ENCODE measurements at regions not wholly inside any gene's neighbourhood (a gene's known extent, or its start where the extent isn't known, plus 50 kb on each side); places are given as distances from the start of the nearest gene placed in this dataset.

GRCh38 chr12:90899456-90900182, 55.4 kb downstream of the CCER1 start:
- no peak for DNase-seq

DNA sequence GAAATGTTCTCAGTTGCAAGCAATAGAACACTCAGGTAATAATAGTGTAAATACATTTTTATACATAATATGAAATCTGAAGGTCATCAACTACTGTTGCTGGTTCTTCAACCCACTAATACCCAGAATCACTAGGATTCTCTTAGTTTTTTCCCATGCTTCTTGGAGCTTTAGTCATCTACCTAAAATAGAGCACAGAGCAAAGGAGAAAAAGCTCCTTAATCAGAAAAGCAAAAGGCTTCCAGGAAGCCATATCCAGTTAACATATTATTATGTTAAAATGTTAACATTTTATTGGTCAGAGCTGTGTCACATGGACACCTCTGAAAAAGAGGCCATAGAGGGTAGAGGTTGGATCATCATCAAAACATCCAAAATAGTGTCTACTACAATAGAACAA, 57.0 kb downstream of the CCER1 start:
- DNase-seq = no peak

GRCh38 chr12:90897316-90897715, 57.7 kb downstream of the CCER1 start:
- no peak for DNase-seq

GRCh38 chr12:90896821-90897220, 58.2 kb downstream of the CCER1 start:
- no peak for DNase-seq

GRCh38 chr12:90896164-90896563, 58.8 kb downstream of the CCER1 start:
- no peak for DNase-seq

- no peak for DNase-seq
Observed at GRCh38 chr12:90888316-90888715, 66.7 kb downstream of the CCER1 start.

- DNase-seq = no peak
Observed at GRCh38 chr12:90883456-90883855, 71.5 kb downstream of the CCER1 start.

- no peak for DNase-seq
Observed at GRCh38 chr12:90871726-90872096, 83.3 kb downstream of the CCER1 start.

DNA sequence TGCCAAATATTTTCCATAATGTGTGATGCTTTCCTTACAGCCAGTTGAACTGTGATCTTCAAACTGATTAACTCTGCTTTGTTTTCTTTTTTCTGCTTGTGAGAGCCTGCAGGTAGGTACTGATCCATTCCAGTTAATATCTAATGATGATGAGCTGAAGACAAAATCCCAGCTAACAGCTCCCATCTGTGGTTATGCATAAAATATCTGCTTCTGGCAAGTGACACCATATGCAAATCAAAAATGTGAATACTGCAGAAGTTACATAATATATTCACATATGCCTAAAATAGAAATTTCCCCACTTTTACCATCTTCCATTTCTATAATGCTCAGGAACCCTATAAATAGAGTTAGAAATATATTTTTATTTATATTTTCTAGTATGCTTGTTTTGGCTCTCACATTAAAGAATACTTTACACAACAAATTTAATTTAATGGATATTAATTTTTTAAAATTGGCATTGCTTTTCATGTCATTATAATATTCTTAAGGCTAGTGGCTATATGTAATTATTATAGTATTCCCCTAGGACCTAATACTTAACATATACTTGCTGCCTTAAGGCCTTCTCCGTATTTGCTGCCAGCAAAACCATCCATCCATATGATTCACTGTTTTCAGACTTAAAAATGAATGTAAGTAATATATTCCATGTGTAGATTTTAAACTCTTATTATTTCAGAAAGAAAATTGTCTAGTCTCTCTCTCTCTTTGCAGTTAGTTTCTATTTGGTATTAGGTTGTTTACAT, 83.8 kb downstream of the CCER1 start:
- no peak for DNase-seq

GRCh38 chr12:90868626-90869025, 86.3 kb downstream of the CCER1 start:
- no peak for DNase-seq

- no peak for DNase-seq
Observed at GRCh38 chr12:90859591-90859990, 95.4 kb downstream of the CCER1 start.

DNA sequence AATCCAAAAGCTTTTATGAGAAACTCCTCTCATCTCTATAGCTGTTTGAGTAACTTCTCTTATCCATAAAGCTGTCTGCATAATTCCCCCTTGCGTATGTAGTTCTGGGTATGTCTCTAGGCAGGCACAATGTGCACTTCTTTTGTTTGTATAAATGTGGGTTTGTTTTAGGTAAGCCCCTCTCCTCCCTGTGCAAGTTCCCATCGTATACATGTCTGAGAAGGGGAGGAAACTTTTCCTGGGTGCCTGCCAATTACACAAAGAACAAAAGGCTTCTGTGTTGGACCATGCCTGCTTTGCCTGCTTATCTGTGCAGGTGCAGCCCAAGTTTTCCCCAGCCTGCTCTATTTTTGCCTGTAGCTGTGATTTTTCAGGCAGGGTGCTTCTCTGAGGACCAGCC, 96.7 kb downstream of the CCER1 start:
- DNase-seq = no peak

DNA sequence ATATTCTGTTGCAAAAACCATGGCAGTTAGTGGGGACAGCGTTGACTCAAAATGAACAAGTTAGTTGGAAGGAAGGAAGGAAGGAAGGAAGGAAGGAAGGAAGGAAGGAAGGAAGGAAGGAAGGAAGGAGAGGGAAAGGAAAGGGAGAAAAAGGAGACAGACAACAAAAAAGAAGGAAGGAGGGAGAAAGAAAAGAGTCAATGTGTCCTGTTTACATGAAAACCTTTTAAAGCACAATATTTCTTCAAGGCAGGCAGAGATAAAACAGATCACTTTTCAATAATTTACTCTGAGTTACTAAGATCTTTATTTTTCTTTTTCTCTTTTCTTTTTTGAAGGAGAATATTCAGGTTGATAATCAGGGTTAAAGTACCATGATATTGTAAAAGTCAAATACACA, 99.4 kb downstream of the CCER1 start:
- DNase-seq = no peak

- peak; percentile 51 for DNase-seq
Observed at GRCh38 chr12:90854136-90854689, 100.8 kb downstream of the CCER1 start.

GRCh38 chr12:90851800-90852718, 102.9 kb downstream of the CCER1 start:
- DNase-seq = no peak

- DNase-seq = no peak
Observed at GRCh38 chr12:90842477-90842876, 112.5 kb downstream of the CCER1 start.

- DNase-seq = no peak
Observed at GRCh38 chr12:90841336-90841735, 113.6 kb downstream of the CCER1 start.

DNA sequence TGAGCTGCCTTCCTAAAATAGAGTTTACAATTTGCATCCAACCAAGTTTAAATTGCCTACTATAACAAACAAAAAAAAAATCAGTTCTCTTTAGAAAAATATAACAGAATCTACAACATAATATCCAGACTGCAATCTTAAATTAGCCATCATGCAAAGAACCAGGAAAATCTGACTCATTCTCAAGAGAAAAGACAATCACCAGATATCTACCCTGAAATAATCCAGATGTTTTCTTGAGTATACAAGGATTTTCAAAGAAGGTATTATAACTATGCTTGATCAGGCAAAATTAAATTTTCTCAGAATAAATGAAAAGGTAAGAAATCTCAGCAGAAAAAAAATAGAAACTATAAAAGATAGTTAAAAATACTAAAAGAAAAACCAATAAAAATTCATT, 115.6 kb downstream of the CCER1 start:
- DNase-seq = no peak

DNA sequence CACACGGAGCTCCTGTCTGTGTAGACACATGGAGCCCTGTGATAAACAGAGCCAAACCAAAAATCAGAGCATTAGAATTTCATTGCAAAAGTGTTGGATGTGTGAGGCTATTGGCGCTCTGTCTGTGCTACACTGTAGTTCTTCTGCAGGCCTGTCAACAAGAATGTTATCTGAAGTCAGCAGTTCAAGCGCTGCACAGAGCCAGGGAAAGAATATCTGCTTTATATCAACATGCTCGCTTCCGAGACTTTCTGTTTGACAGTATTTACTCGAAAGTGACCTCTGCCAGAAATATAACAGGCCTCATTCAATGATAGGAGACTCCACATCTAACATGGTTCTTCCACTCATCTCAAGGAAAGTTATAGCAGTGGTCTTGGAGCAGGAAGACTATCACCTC, 118.3 kb downstream of the CCER1 start:
- no peak for DNase-seq

GRCh38 chr12:90833228-90833627, 121.7 kb downstream of the CCER1 start:
- DNase-seq = no peak

DNA sequence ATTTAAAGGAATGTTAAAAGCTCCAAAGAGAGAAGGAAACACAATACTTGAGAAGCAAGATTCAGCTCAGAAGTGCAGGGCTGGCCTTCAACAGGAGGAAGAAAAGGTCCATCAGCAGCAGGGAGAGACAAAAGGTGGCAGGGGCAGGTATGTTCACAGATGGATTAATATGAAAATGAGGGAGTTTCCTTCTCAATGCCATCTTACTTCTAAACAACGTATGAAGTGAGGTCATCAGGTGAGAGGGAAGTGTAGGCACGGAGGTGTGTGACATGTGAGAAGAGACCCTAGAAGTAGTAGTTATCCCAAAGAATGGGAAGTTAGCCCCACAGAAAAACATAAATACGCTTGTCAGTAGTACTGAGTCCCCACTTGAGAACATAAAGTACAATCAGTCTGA, 122.5 kb downstream of the CCER1 start:
- no peak for DNase-seq

DNA sequence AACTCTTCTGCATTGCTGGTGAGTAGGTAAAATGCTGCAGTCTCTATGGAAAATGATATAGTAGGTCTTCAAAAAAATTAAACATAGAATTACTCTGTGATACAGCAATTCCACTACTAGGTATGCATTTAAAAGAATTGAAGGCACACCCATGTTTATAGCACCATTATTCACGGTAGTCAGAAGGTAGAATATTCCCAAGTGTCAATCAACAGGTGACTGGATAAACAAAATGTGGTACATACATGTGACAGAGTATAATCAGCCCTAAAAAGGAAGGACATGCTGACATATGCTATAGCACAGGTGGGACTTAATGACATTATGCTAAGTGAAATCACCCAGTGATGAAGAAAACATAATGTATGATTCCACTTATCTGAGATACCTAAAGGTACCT, 123.3 kb downstream of the CCER1 start:
- no peak for DNase-seq

DNA sequence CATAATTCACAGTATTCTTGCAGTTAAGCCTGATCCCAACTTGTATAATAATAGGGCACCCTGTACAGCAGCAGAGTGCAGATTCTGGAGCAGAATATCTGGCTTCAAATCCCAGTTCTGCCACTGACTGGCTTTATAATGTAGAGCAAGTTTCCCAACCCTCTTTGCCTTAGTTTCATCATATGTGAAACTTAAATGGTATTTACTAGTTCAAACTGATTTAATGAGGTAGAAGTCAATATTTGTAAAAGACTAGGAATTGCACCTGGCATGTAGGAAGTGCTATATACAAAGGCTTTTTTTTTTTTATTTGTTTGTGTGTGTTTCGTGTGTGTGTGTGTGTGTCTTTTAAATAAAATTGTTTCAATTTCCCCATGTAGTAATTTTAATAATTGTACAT, 125.9 kb downstream of the CCER1 start:
- peak; percentile 9 for DNase-seq

Data from NCI-H2029 (cell line).